Glutamatergic neuron (in vitro differentiated cells): ENCODE measurements at regions not wholly inside any gene's neighbourhood (a gene's known extent, or its start where the extent isn't known, plus 50 kb on each side); places are given as distances from the start of the nearest gene placed in this dataset.
"Not testable (repeated sequence)": the region's sequence is repeated elsewhere in the genome, so short reads cannot be mapped to it uniquely, and the experiment has no call there.

ENCODE experiments used
- DNase-seq: peaks from one replicate; pipeline ENCODE4 v3.0.0; 2022
- H3K27ac Mint-ChIP-seq: one replicate; pipeline ENCODE4 v1.8.0; 2020; ENCODE audit warnings: mild to moderate bottlenecking, mixed read lengths, inconsistent platforms; ENCODE audit not compliant: unreplicated experiment
- H3K27me3 Mint-ChIP-seq: one replicate; pipeline ENCODE4 v1.8.0; 2020; ENCODE audit warnings: mild to moderate bottlenecking, moderate library complexity, mixed read lengths, inconsistent platforms; ENCODE audit not compliant: unreplicated experiment
- H3K36me3 Mint-ChIP-seq: one replicate; pipeline ENCODE4 v1.8.0; 2020; ENCODE audit warnings: mild to moderate bottlenecking, mixed read lengths, inconsistent platforms; ENCODE audit not compliant: unreplicated experiment
- H3K4me1 Mint-ChIP-seq: one replicate; pipeline ENCODE4 v1.8.0; 2020; ENCODE audit warnings: mild to moderate bottlenecking, low read depth, mixed read lengths, inconsistent platforms; ENCODE audit not compliant: unreplicated experiment
- H3K4me3 Mint-ChIP-seq: one replicate; pipeline ENCODE4 v1.8.0; 2020; ENCODE audit warnings: mild to moderate bottlenecking, mixed read lengths, inconsistent platforms; ENCODE audit not compliant: unreplicated experiment
- H3K9me3 Mint-ChIP-seq: one replicate; pipeline ENCODE4 v1.8.0; 2020; ENCODE audit warnings: mild to moderate bottlenecking, moderate library complexity, mixed read lengths, inconsistent platforms; ENCODE audit not compliant: unreplicated experiment
- TF ChIP-seq, protein P1 (sequence below): fragments of 200-600 bp; sonication (generic); IDR thresholded peaks from one replicate; pipeline ENCODE4 v1.5.0; 2021; ENCODE audit not compliant: partially characterized antibody, unreplicated experiment

DNA sequence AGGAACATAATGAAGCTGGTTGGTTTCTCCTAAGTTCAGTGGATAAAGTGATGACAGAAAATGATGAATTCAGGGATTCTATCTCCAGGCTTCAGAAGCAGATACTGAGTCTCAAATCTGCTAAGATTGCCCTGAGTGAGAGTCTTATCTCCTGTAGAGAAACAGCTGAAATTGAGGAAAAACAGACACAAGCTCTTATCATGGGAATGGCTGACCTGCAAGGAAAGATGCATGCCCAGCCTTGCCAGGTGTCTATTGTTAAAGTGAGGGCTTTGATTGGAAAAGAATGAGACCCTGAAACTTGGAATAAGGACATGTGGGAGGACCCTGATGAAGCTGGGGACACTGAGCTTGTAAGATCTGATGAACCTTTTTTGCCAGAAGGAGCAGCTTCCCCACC lies 100.3 kb downstream of the DNAJB9 start:
- TF ChIP-seq, protein P1, sequence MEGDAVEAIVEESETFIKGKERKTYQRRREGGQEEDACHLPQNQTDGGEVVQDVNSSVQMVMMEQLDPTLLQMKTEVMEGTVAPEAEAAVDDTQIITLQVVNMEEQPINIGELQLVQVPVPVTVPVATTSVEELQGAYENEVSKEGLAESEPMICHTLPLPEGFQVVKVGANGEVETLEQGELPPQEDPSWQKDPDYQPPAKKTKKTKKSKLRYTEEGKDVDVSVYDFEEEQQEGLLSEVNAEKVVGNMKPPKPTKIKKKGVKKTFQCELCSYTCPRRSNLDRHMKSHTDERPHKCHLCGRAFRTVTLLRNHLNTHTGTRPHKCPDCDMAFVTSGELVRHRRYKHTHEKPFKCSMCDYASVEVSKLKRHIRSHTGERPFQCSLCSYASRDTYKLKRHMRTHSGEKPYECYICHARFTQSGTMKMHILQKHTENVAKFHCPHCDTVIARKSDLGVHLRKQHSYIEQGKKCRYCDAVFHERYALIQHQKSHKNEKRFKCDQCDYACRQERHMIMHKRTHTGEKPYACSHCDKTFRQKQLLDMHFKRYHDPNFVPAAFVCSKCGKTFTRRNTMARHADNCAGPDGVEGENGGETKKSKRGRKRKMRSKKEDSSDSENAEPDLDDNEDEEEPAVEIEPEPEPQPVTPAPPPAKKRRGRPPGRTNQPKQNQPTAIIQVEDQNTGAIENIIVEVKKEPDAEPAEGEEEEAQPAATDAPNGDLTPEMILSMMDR, result no peak
- Mint-ChIP-seq H3K36me3 (peaks cover 13% of the 10 kb centered on the region), H3K4me3 (no peak overlapping the region), H3K27me3 (peaks cover 3% of the 10 kb centered on the region), H3K9me3 (peaks cover 11% of the 10 kb centered on the region), H3K4me1 (no peaks in the 10 kb centered on the region), H3K27ac (no peak overlapping the region)
- DNase-seq, result no peak

DNA sequence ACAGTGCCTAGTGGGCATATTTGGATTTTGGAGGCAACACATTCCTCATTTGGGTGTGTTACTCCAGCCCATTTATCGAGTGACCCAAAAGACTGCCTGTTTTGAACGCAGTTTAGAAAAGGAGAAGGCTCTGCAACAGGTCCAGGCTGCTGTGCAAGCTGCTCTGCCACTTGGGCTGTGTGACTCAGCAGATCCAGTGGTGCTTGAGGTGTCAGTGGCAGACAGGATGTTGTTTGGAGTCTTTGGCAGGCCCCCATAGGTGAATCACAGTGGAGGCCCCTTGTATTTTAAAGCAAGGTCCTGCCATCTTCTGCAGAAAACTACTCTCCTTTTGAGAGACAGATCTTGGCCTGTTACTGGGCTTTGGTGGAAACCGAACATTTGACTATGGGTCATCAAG lies 104.0 kb downstream of the DNAJB9 start:
- not testable (repeated sequence) for H3K4me3 Mint-ChIP-seq, H3K27me3 Mint-ChIP-seq, H3K4me1 Mint-ChIP-seq, H3K27ac Mint-ChIP-seq, DNase-seq
- H3K36me3 Mint-ChIP-seq, result peaks cover 11% of the 10 kb centered on the region
- peaks cover 12% of the 10 kb centered on the region for H3K9me3 Mint-ChIP-seq

DNA sequence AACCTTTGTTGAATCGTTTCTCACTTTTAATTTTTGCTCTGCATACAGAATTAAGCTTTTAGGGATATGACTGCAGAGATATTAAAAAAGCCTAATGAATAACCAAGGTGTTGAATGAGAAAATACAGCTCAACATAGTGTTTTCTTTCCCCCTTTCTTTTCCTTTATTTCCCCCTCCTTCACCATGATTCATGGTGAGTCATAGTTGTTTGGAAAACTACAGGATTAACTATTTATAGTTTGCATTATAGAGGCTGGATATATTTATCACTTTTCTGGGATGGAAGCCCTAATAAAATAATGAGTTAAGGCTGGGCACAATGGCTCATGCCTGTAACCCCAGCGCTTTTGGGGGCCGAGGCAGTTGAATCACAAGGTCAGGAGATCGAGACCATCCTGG lies 115.0 kb downstream of the DNAJB9 start:
- no peaks in the 10 kb centered on the region for H3K36me3 Mint-ChIP-seq
- TF ChIP-seq, protein P1, result no peak
- no peaks in the 10 kb centered on the region for H3K9me3 Mint-ChIP-seq
- H3K27ac Mint-ChIP-seq, result no peak overlapping the region
- no peak for DNase-seq
- no peak overlapping the region for H3K4me3 Mint-ChIP-seq
- no peaks in the 10 kb centered on the region for H3K4me1 Mint-ChIP-seq
- no peaks in the 10 kb centered on the region for H3K27me3 Mint-ChIP-seq

DNA sequence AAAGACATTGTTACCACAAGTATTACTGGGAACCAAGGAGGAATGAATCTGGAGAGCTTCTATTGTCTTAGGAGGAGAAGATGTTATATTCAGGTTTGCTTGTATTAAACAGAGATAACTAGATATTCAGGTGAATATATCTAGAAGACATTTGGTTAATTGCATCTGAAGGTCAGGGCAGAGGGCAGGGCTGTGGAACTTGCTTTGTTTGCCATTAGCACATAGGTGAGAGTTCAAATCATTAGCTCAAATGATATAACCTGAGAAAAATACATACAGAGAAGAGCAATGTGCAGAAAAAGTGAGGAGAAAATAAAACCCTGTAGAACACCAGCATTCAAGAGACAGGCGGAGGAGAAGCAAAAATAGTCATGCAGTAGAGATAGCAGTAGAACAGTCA lies 116.8 kb downstream of the DNAJB9 start:
- peaks cover 2% of the 10 kb centered on the region for H3K27me3 Mint-ChIP-seq
- DNase-seq, result no peak
- no peaks in the 10 kb centered on the region for H3K4me1 Mint-ChIP-seq
- H3K9me3 Mint-ChIP-seq, result no peaks in the 10 kb centered on the region
- TF ChIP-seq, protein P1, result no peak
- no peak overlapping the region for H3K4me3 Mint-ChIP-seq
- H3K27ac Mint-ChIP-seq, result no peak overlapping the region
- no peaks in the 10 kb centered on the region for H3K36me3 Mint-ChIP-seq

DNA sequence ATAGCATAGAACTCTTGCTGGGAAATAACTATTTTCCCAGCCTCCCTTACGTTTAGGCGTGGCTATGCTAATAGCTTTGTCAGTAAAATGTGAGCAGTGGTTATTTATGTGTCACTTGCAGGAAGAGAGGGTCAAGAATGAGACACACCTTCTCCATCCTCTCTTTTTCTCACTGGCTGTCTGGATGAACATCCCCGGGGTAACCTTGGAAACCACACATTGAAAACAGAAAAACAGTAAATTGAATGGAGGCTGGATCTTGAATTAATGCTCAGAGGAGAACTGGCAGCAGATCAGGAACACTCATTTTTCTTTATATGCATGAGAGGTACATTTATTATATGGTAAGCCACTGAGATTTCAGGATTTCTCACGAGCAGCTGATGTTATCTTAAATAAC lies 127.6 kb downstream of the DNAJB9 start:
- no peak overlapping the region for H3K4me3 Mint-ChIP-seq
- no peaks in the 10 kb centered on the region for H3K4me1 Mint-ChIP-seq
- no peaks in the 10 kb centered on the region for H3K27me3 Mint-ChIP-seq
- TF ChIP-seq, protein P1, result no peak
- no peak overlapping the region for H3K27ac Mint-ChIP-seq
- no peaks in the 10 kb centered on the region for H3K36me3 Mint-ChIP-seq
- H3K9me3 Mint-ChIP-seq, result peaks cover 2% of the 10 kb centered on the region
- no peak for DNase-seq

DNA sequence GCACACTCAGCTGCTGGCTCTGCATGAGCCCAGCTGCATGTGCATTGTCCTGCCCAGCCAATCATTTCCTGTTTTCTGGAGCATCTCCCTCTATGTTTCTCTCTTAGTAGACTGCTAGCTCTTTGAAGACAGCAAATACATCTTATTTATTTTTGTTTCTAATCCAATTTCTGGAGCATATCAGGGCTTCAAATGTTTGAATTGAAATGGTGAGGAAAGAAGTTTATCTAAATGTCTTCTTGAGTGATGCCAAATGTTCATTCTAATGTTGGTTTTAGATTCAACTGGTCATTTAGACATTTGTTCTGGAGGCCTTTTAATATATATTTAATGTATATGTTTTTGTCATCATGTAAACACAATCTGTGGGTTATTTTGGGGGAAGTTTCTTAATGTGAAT lies 141.9 kb downstream of the DNAJB9 start:
- Mint-ChIP-seq H3K36me3 (no peaks in the 10 kb centered on the region), H3K9me3 (no peaks in the 10 kb centered on the region), H3K27me3 (no peaks in the 10 kb centered on the region), H3K27ac (no peak overlapping the region), H3K4me1 (no peaks in the 10 kb centered on the region), H3K4me3 (no peak overlapping the region)
- TF ChIP-seq, protein P1, result no peak
- no peak for DNase-seq
